Hepatocyte (in vitro differentiated cells): ENCODE measurements at regions not wholly inside any gene's neighbourhood (a gene's known extent, or its start where the extent isn't known, plus 50 kb on each side); places are given as distances from the start of the nearest gene placed in this dataset.

ENCODE experiments used
- DNase-seq: peaks from one replicate; pipeline ENCODE4 v3.0.0-alpha.2; 2016; ENCODE audit warnings: low spot score
- H2AFZ ChIP-seq: fragments of 200-600 bp; sonication (generic); 2 replicates; pipeline ENCODE4 v1.6.0; 2016; ENCODE audit warnings: antibody characterized with exemption, mild to moderate bottlenecking
- H3K27ac ChIP-seq: fragments of 200-600 bp; sonication (generic); 2 replicates; pipeline ENCODE4 v1.5.1; 2016; ENCODE audit warnings: mild to moderate bottlenecking
- H3K27me3 ChIP-seq: fragments of 200-600 bp; sonication (generic); 2 replicates; pipeline ENCODE4 v1.6.1; 2016
- H3K36me3 ChIP-seq: fragments of 200-600 bp; sonication (generic); replicated peaks from 2 replicates; pipeline ENCODE4 v1.5.1; 2016; ENCODE audit warnings: low read depth; ENCODE audit not compliant: insufficient read depth
- H3K4me1 ChIP-seq: fragments of 200-600 bp; sonication (generic); 2 replicates; pipeline ENCODE4 v1.5.1; 2016; ENCODE audit warnings: mild to moderate bottlenecking, moderate library complexity; ENCODE audit not compliant: insufficient read depth
- H3K4me2 ChIP-seq: fragments of 200-600 bp; sonication (generic); 2 replicates; pipeline ENCODE4 v1.6.0; 2016
- H3K4me3 ChIP-seq: fragments of 200-600 bp; sonication (generic); 2 replicates; pipeline ENCODE4 v1.5.1; 2016; ENCODE audit warnings: mild to moderate bottlenecking
- H3K79me2 ChIP-seq: fragments of 200-600 bp; sonication (generic); 2 replicates; pipeline ENCODE4 v1.6.0; 2017; ENCODE audit warnings: mild to moderate bottlenecking
- H3K9me2 ChIP-seq: fragments of 200-600 bp; sonication (generic); replicated peaks from 2 replicates; pipeline ENCODE4 v1.6.0; 2017; ENCODE audit warnings: mild to moderate bottlenecking; ENCODE audit not compliant: insufficient read depth
- H3K9me3 ChIP-seq: fragments of 200-600 bp; sonication (generic); 2 replicates; pipeline ENCODE4 v1.5.1; 2016; ENCODE audit warnings: low read depth, mild to moderate bottlenecking
- H4K20me1 ChIP-seq: fragments of 200-600 bp; sonication (generic); 2 replicates; pipeline ENCODE4 v1.6.0; 2016; ENCODE audit warnings: mild to moderate bottlenecking; ENCODE audit not compliant: insufficient read depth, poor library complexity, severe bottlenecking
- CTCF ChIP-seq: fragments of 200-600 bp; sonication (generic); IDR thresholded peaks from 2 replicates; pipeline ENCODE4 v1.5.1; 2016; ENCODE audit warnings: antibody characterized with exemption, mild to moderate bottlenecking; ENCODE audit not compliant: poor library complexity
- EZH2 ChIP-seq: fragments of 200-600 bp; sonication (generic); IDR thresholded peaks from 2 replicates; pipeline ENCODE4 v1.6.1; 2016; ENCODE audit warnings: antibody characterized with exemption, mild to moderate bottlenecking, borderline replicate concordance
- EZH2phosphoT487 ChIP-seq: fragments of 200-600 bp; sonication (generic); IDR thresholded peaks from one replicate; pipeline ENCODE4 v1.6.1; 2018; ENCODE audit warnings: antibody characterized with exemption, mild to moderate bottlenecking, low read depth, moderate library complexity; ENCODE audit not compliant: unreplicated experiment, severe bottlenecking
- WGBS: methylation state at CpG from one replicate; pipeline ENCODE4 v1.1.6; 2016; ENCODE audit warnings: low lambda C conversion rate; ENCODE audit errors: missing lambda C conversion rate; 5-methylcytosine and 5-hydroxymethylcytosine counted together

DNA sequence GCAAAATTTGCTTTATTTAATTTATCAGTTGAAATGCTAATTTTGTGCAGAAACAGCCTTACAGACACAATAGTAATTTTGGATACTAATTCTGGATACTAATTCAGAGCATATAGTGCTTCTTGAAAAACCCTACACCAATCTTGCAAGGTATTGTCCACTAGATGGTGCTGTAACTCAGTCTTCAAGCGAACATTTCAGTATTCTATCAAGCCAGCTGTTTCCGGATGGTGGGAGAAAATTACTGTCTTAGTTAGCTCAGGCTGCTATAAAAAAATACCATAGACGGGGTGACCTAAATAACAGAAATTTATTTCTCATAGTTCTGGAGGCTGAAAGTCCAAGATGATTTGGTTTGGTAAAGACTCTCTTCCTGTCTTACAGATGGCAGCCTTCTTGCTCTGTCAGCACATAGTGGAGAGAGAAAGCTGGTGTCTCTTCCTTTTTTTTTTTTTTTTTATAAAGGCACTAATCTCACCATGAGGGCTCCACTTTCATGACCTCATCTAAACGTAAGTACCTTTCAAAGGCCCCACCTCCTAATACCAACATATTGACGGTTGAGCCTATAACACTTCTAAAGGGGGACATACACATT is 1306.5 kb upstream of the CDH9 start:
- DNase-seq = peak; percentile 74
- no peaks in the 10 kb centered on the region for H3K9me3 ChIP-seq
- H3K4me2 ChIP-seq = no peak overlapping the region
- H3K27ac ChIP-seq = no peak overlapping the region
- no peaks in the 10 kb centered on the region for H4K20me1 ChIP-seq
- 21% methylated on average over 5 of the region's 5 CpGs for WGBS
- no peak overlapping the region for H3K4me3 ChIP-seq
- TF ChIP-seq CTCF (peak; percentile 63), EZH2phosphoT487 (no peak)
- no peak overlapping the region for H2AFZ ChIP-seq
- H3K4me1 ChIP-seq = no peaks in the 10 kb centered on the region
- no peaks in the 10 kb centered on the region for H3K36me3 ChIP-seq
- no peaks in the 10 kb centered on the region for H3K9me2 ChIP-seq
- H3K27me3 ChIP-seq = no peaks in the 10 kb centered on the region
- H3K79me2 ChIP-seq = no peaks in the 10 kb centered on the region

- Histone ChIP-seq H3K27ac (no peak overlapping the region), H3K9me2 (no peaks in the 10 kb centered on the region), H3K79me2 (no peaks in the 10 kb centered on the region), H3K27me3 (no peaks in the 10 kb centered on the region), H2AFZ (no peak overlapping the region), H3K9me3 (no peaks in the 10 kb centered on the region), H4K20me1 (no peaks in the 10 kb centered on the region), H3K4me2 (no peak overlapping the region), H3K4me3 (no peak overlapping the region), H3K36me3 (no peaks in the 10 kb centered on the region), H3K4me1 (no peaks in the 10 kb centered on the region)
- DNase-seq = no peak
- TF ChIP-seq CTCF (no peak), EZH2phosphoT487 (no peak), EZH2 (no peak)
Observed at GRCh38 chr5:28329176-28329575, 1290.8 kb upstream of the CDH9 start.

DNA sequence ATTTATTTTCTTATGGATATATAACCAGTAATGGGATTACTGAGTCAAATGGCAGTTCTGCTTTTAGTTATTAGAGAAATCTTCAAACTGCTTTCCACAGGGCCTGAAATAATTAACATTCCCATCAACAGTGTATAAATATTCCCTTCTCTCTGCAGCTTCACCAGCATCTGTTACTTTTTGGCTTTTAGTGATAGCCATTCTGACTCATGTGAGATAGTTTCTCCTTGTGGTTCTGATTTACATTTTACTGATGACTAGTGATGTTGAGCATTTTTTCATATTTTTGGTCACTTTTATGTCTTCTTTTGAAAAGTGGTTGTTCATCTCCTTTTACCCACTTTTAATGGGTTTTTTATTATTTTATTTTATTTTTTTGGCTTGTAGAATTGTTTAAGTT is 1290.3 kb upstream of the CDH9 start:
- Histone ChIP-seq H3K36me3 (no peaks in the 10 kb centered on the region), H3K9me3 (no peaks in the 10 kb centered on the region), H3K4me3 (no peak overlapping the region), H3K4me1 (no peaks in the 10 kb centered on the region), H3K9me2 (no peaks in the 10 kb centered on the region), H3K79me2 (no peaks in the 10 kb centered on the region), H4K20me1 (no peaks in the 10 kb centered on the region), H3K27ac (no peak overlapping the region), H3K4me2 (no peak overlapping the region), H3K27me3 (no peaks in the 10 kb centered on the region), H2AFZ (no peak overlapping the region)
- TF ChIP-seq CTCF = no peak
- no peak for TF ChIP-seq EZH2
- TF ChIP-seq EZH2phosphoT487 = no peak
- no peak for DNase-seq

- Histone ChIP-seq H3K4me3 (no peak overlapping the region), H3K36me3 (no peaks in the 10 kb centered on the region), H4K20me1 (no peaks in the 10 kb centered on the region), H3K9me3 (no peaks in the 10 kb centered on the region), H3K9me2 (no peaks in the 10 kb centered on the region), H3K4me2 (no peak overlapping the region), H3K27ac (no peak overlapping the region), H3K4me1 (no peaks in the 10 kb centered on the region), H3K79me2 (no peaks in the 10 kb centered on the region), H3K27me3 (no peaks in the 10 kb centered on the region), H2AFZ (no peak overlapping the region)
- TF ChIP-seq EZH2phosphoT487 (no peak), CTCF (no peak), EZH2 (no peak)
- WGBS = 69% methylated on average over 2 of the region's 2 CpGs
- DNase-seq = no peak
Observed at GRCh38 chr5:28324174-28324573, 1285.8 kb upstream of the CDH9 start.
